ENCODE measurements at regions not wholly inside any gene's neighbourhood (a gene's known extent, or its start where the extent isn't known, plus 50 kb on each side); places are given as distances from the start of the nearest gene placed in this dataset.
"Not testable (repeated sequence)": the region's sequence is repeated elsewhere in the genome, so short reads cannot be mapped to it uniquely, and the experiment has no call there.

- TF ChIP-seq TCF4 (CRISPR knock-in tag; IDR thresholded peaks at IDR 0.05; ENCODE audit: borderline replicate concordance); ARNTL (CRISPR knock-in tag; IDR thresholded peaks at IDR 0.05; ENCODE audit: borderline replicate concordance, low read depth); ESRRG (CRISPR knock-in tag; IDR thresholded peaks at IDR 0.05); CSDC2 (CRISPR knock-in tag; IDR thresholded peaks at IDR 0.05); ZFP30 (CRISPR knock-in tag; IDR thresholded peaks at IDR 0.05); GLIS3 (CRISPR knock-in tag; IDR thresholded peaks at IDR 0.05); ZNF8 (CRISPR knock-in tag; IDR thresholded peaks at IDR 0.05); BACH2 (CRISPR knock-in tag; IDR thresholded peaks at IDR 0.05; ENCODE audit: borderline replicate concordance): not testable (repeated sequence)
- TF ChIP-seq, protein P1, sequence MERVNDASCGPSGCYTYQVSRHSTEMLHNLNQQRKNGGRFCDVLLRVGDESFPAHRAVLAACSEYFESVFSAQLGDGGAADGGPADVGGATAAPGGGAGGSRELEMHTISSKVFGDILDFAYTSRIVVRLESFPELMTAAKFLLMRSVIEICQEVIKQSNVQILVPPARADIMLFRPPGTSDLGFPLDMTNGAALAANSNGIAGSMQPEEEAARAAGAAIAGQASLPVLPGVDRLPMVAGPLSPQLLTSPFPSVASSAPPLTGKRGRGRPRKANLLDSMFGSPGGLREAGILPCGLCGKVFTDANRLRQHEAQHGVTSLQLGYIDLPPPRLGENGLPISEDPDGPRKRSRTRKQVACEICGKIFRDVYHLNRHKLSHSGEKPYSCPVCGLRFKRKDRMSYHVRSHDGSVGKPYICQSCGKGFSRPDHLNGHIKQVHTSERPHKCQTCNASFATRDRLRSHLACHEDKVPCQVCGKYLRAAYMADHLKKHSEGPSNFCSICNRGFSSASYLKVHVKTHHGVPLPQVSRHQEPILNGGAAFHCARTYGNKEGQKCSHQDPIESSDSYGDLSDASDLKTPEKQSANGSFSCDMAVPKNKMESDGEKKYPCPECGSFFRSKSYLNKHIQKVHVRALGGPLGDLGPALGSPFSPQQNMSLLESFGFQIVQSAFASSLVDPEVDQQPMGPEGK (CRISPR knock-in tag; IDR thresholded peaks at IDR 0.05; ENCODE audit: borderline replicate concordance): not testable (repeated sequence)
- TF ChIP-seq, protein P2, sequence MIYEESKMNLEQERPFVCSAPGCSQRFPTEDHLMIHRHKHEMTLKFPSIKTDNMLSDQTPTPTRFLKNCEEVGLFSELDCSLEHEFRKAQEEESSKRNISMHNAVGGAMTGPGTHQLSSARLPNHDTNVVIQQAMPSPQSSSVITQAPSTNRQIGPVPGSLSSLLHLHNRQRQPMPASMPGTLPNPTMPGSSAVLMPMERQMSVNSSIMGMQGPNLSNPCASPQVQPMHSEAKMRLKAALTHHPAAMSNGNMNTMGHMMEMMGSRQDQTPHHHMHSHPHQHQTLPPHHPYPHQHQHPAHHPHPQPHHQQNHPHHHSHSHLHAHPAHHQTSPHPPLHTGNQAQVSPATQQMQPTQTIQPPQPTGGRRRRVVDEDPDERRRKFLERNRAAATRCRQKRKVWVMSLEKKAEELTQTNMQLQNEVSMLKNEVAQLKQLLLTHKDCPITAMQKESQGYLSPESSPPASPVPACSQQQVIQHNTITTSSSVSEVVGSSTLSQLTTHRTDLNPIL (CRISPR knock-in tag; IDR thresholded peaks at IDR 0.05; ENCODE audit: low read depth): not testable (repeated sequence)
These were observed 80.2 kb downstream of the LIMS4 start for GRCh38 chr2:110392366-110392765.
